ENCODE measurements at regions not wholly inside any gene's neighbourhood (a gene's known extent, or its start where the extent isn't known, plus 50 kb on each side); places are given as distances from the start of the nearest gene placed in this dataset.
"Not testable (repeated sequence)": the region's sequence is repeated elsewhere in the genome, so short reads cannot be mapped to it uniquely, and the experiment has no call there.

- DNase-seq (ENCODE audit: low read depth), result no peak
- TF ChIP-seq MYC (IDR thresholded peaks at IDR 0.05; ENCODE audit: low read depth, low read length), result no peak
- TF ChIP-seq MAX (IDR thresholded peaks at IDR 0.05; ENCODE audit: low read depth, low read length), result no peak
These were observed 287.1 kb downstream of the TBC1D4 start for GRCh38 chr13:75194717-75195462.

GRCh38 chr13:75186379-75186778 lies 295.6 kb downstream of the TBC1D4 start:
- TF ChIP-seq POLR2A (IDR thresholded peaks at IDR 0.05; ENCODE audit: extremely low read depth, insufficient read length) (no peak), MAX (IDR thresholded peaks at IDR 0.05; ENCODE audit: low read depth, low read length) (no peak), CTCF (IDR thresholded peaks at IDR 0.05; ENCODE audit: low read depth, low read length) (no peak), MYC (IDR thresholded peaks at IDR 0.05; ENCODE audit: low read depth, low read length) (no peak)
- no peak for DNase-seq (ENCODE audit: low read depth)
- H3K4me3 ChIP-seq (ENCODE audit: low read depth, low read length), result no peak overlapping the region

More at GRCh38 chr13:75194717-75195462, 287.1 kb downstream of the TBC1D4 start:
- H3K4me3 ChIP-seq (ENCODE audit: low read depth, low read length), result no peak overlapping the region

GRCh38 chr13:75181906-75182305 lies 300.1 kb downstream of the TBC1D4 start:
- H3K4me3 ChIP-seq (ENCODE audit: low read depth, low read length), result no peak overlapping the region
- TF ChIP-seq POLR2A (IDR thresholded peaks at IDR 0.05; ENCODE audit: extremely low read depth, insufficient read length) (no peak), MYC (IDR thresholded peaks at IDR 0.05; ENCODE audit: low read depth, low read length) (no peak), CTCF (IDR thresholded peaks at IDR 0.05; ENCODE audit: low read depth, low read length) (no peak), MAX (IDR thresholded peaks at IDR 0.05; ENCODE audit: low read depth, low read length) (no peak)
- DNase-seq (ENCODE audit: low read depth), result no peak

- H3K4me3 ChIP-seq (ENCODE audit: low read depth, low read length), result no peak overlapping the region
- DNase-seq (ENCODE audit: low read depth), result no peak
- TF ChIP-seq MAX (IDR thresholded peaks at IDR 0.05; ENCODE audit: low read depth, low read length) (no peak), MYC (IDR thresholded peaks at IDR 0.05; ENCODE audit: low read depth, low read length) (no peak), POLR2A (IDR thresholded peaks at IDR 0.05; ENCODE audit: extremely low read depth, insufficient read length) (no peak), CTCF (IDR thresholded peaks at IDR 0.05; ENCODE audit: low read depth, low read length) (no peak)
These were observed 301.0 kb downstream of the TBC1D4 start for GRCh38 chr13:75180805-75181455.

GRCh38 chr13:75178436-75178835 lies 303.5 kb downstream of the TBC1D4 start:
- no peak for TF ChIP-seq CTCF (IDR thresholded peaks at IDR 0.05; ENCODE audit: low read depth, low read length)
- no peak for TF ChIP-seq MAX (IDR thresholded peaks at IDR 0.05; ENCODE audit: low read depth, low read length)
- no peak for TF ChIP-seq MYC (IDR thresholded peaks at IDR 0.05; ENCODE audit: low read depth, low read length)
- TF ChIP-seq POLR2A (IDR thresholded peaks at IDR 0.05; ENCODE audit: extremely low read depth, insufficient read length), result no peak
- no peak for DNase-seq (ENCODE audit: low read depth)

GRCh38 chr13:75175575-75175974 lies 306.4 kb downstream of the TBC1D4 start:
- DNase-seq (ENCODE audit: low read depth), result no peak
- no peak overlapping the region for H3K4me3 ChIP-seq (ENCODE audit: low read depth, low read length)
- no peak for TF ChIP-seq POLR2A (IDR thresholded peaks at IDR 0.05; ENCODE audit: extremely low read depth, insufficient read length)
- no peak for TF ChIP-seq MYC (IDR thresholded peaks at IDR 0.05; ENCODE audit: low read depth, low read length)
- no peak for TF ChIP-seq MAX (IDR thresholded peaks at IDR 0.05; ENCODE audit: low read depth, low read length)
- TF ChIP-seq CTCF (IDR thresholded peaks at IDR 0.05; ENCODE audit: low read depth, low read length), result no peak

More at GRCh38 chr13:75178436-75178835, 303.5 kb downstream of the TBC1D4 start:
- H3K4me3 ChIP-seq (ENCODE audit: low read depth, low read length), result no peak overlapping the region

GRCh38 chr13:75175097-75175496 lies 306.9 kb downstream of the TBC1D4 start:
- not testable (repeated sequence) for DNase-seq (ENCODE audit: low read depth); H3K4me3 ChIP-seq (ENCODE audit: low read depth, low read length)

Data from NB4 (cell line).